Thoracic aorta (tissue), 2 donors: ENCODE measurements at regions not wholly inside any gene's neighbourhood (a gene's known extent, or its start where the extent isn't known, plus 50 kb on each side); places are given as distances from the start of the nearest gene placed in this dataset.

Experiments
- ATAC-seq: fragments of 150-250 bp; one replicate; pipeline ENCODE4 v1.8.0; 2017; ENCODE audit warnings: low read depth; ENCODE audit not compliant: insufficient number of reproducible peaks, low FRiP score
- DNase-seq: peaks from one replicate; pipeline ENCODE4 v3.0.0-alpha.2; 2020; ENCODE audit warnings: low spot score
- H3K27ac ChIP-seq, 2 donors: fragments of 200-600 bp; sonication (generic); 1 replicate in 1 of 2; 2 replicates in 1 of 2; pipeline ENCODE4 v1.5.1; 2016; ENCODE audit warnings: mild to moderate bottlenecking in 2 of 2, moderate library complexity in 2 of 2
- H3K27me3 ChIP-seq: fragments of 200-600 bp; sonication (generic); replicated peaks from 2 replicates; pipeline ENCODE4 v1.6.0; 2016; ENCODE audit warnings: mild to moderate bottlenecking; ENCODE audit not compliant: insufficient read depth
- H3K36me3 ChIP-seq: fragments of 200-600 bp; sonication (generic); one replicate; pipeline ENCODE4 v1.5.1; 2016
- H3K4me1 ChIP-seq, 2 donors: fragments of 200-600 bp; sonication (generic); 1 replicate in 1 of 2; 2 replicates in 1 of 2; pipeline versions ENCODE4 v1.5.1 to v1.6.0; 2016; ENCODE audit warnings: low read depth in 2 of 2, mild to moderate bottlenecking in 1 of 2; ENCODE audit not compliant: control insufficient read depth in 1 of 2
- H3K4me3 ChIP-seq: fragments of 200-600 bp; sonication (generic); 2 replicates; pipeline ENCODE4 v1.5.1; 2016; ENCODE audit warnings: mild to moderate bottlenecking
- H3K9me3 ChIP-seq: fragments of 200-600 bp; sonication (generic); 2 replicates; pipeline ENCODE4 v1.5.1; 2016
- CTCF ChIP-seq: fragments of 200-600 bp; sonication (generic); IDR thresholded peaks from one replicate; pipeline ENCODE4 v1.5.1; 2019; ENCODE audit warnings: antibody characterized with exemption

- H3K27me3 ChIP-seq: no peaks in the 10 kb centered on the region
- ATAC-seq (no peak), DNase-seq (no peak)
- no peaks in the 10 kb centered on the region for H3K9me3 ChIP-seq
- H3K27ac ChIP-seq: no peak overlapping the region
- TF ChIP-seq CTCF: no peak
- no peak overlapping the region for H3K4me3 ChIP-seq
- H3K36me3 ChIP-seq: no peaks in the 10 kb centered on the region
- H3K4me1 ChIP-seq: no peaks in the 10 kb centered on the region
These were observed 186.7 kb downstream of the C1orf94 start for GRCh38 chr1:34363447-34363846.

GRCh38 chr1:34363915-34364314 lies 187.2 kb downstream of the C1orf94 start:
- Histone ChIP-seq H3K9me3 (no peaks in the 10 kb centered on the region), H3K4me1 (no peaks in the 10 kb centered on the region), H3K4me3 (no peak overlapping the region), H3K36me3 (no peaks in the 10 kb centered on the region), H3K27me3 (no peaks in the 10 kb centered on the region), H3K27ac (no peak overlapping the region)
- DNase-seq (no peak), ATAC-seq (no peak)
- no peak for TF ChIP-seq CTCF

GRCh38 chr1:34364376-34364775 lies 187.7 kb downstream of the C1orf94 start:
- no peak overlapping the region for H3K27ac ChIP-seq
- no peak for TF ChIP-seq CTCF
- H3K4me1 ChIP-seq: no peaks in the 10 kb centered on the region
- ATAC-seq (no peak), DNase-seq (no peak)
- no peaks in the 10 kb centered on the region for H3K9me3 ChIP-seq
- H3K27me3 ChIP-seq: no peaks in the 10 kb centered on the region
- no peak overlapping the region for H3K4me3 ChIP-seq
- no peaks in the 10 kb centered on the region for H3K36me3 ChIP-seq

- TF ChIP-seq CTCF: no peak
- H3K9me3 ChIP-seq: no peaks in the 10 kb centered on the region
- H3K27me3 ChIP-seq: no peaks in the 10 kb centered on the region
- no peaks in the 10 kb centered on the region for H3K4me1 ChIP-seq
- DNase-seq (no peak), ATAC-seq (no peak)
- H3K27ac ChIP-seq: no peak overlapping the region
- no peaks in the 10 kb centered on the region for H3K36me3 ChIP-seq
- no peak overlapping the region for H3K4me3 ChIP-seq
These were observed 188.6 kb downstream of the C1orf94 start for GRCh38 chr1:34365295-34365694.

- DNase-seq (no peak), ATAC-seq (no peak)
- no peaks in the 10 kb centered on the region for H3K4me1 ChIP-seq
- no peaks in the 10 kb centered on the region for H3K36me3 ChIP-seq
- H3K4me3 ChIP-seq: no peak overlapping the region
- no peaks in the 10 kb centered on the region for H3K27me3 ChIP-seq
- no peaks in the 10 kb centered on the region for H3K9me3 ChIP-seq
- no peak for TF ChIP-seq CTCF
- H3K27ac ChIP-seq: no peak overlapping the region
These were observed 190.3 kb downstream of the C1orf94 start for GRCh38 chr1:34366875-34367624.
